GM19452 (cell line): ENCODE measurements at regions not wholly inside any gene's neighbourhood (a gene's known extent, or its start where the extent isn't known, plus 50 kb on each side); places are given as distances from the start of the nearest gene placed in this dataset.
"Not testable (repeated sequence)": the region's sequence is repeated elsewhere in the genome, so short reads cannot be mapped to it uniquely, and the experiment has no call there.

Source experiments
- ATAC-seq: cut with Tn5 transposase; IDR thresholded peaks from one replicate; pipeline ENCODE4 v1.9.1; 2021; ENCODE audit not compliant: unreplicated experiment

- no peak for ATAC-seq
Measured at GRCh38 chrX:40885989-40886388, 150.6 kb upstream of the MED14 start.

- ATAC-seq, result no peak
Measured at GRCh38 chrX:40887476-40887875, 152.1 kb upstream of the MED14 start.

GRCh38 chrX:40891798-40892197 is 156.5 kb upstream of the MED14 start:
- no peak for ATAC-seq

- ATAC-seq, result no peak
Measured at GRCh38 chrX:40893251-40893910, 158.0 kb upstream of the MED14 start.

GRCh38 chrX:40895246-40895645 is 159.9 kb upstream of the MED14 start:
- ATAC-seq, result no peak

- ATAC-seq, result no peak
Measured at GRCh38 chrX:40897718-40898270, 162.5 kb upstream of the MED14 start.

- not testable (repeated sequence) for ATAC-seq
Measured at GRCh38 chrX:40904739-40905138, 169.4 kb upstream of the MED14 start.

- no peak for ATAC-seq
Measured at GRCh38 chrX:40908026-40908425, 172.7 kb upstream of the MED14 start.

GRCh38 chrX:40908857-40909475 is 173.6 kb upstream of the MED14 start:
- ATAC-seq, result no peak

GRCh38 chrX:40912166-40912565 is 173.1 kb upstream of the USP9X start:
- no peak for ATAC-seq

GRCh38 chrX:40912576-40912975 is 172.7 kb upstream of the USP9X start:
- no peak for ATAC-seq

GRCh38 chrX:40920351-40920750 is 164.9 kb upstream of the USP9X start:
- ATAC-seq, result no peak

- ATAC-seq, result no peak
Measured at GRCh38 chrX:40922307-40922706, 162.9 kb upstream of the USP9X start.

GRCh38 chrX:40926739-40927427 is 158.4 kb upstream of the USP9X start:
- not testable (repeated sequence) for ATAC-seq

- ATAC-seq, result no peak
Measured at GRCh38 chrX:40928076-40928475, 157.2 kb upstream of the USP9X start.

GRCh38 chrX:40931921-40932320 is 153.3 kb upstream of the USP9X start:
- ATAC-seq, result no peak

GRCh38 chrX:40933132-40933705 is 152.0 kb upstream of the USP9X start:
- ATAC-seq, result no peak

- ATAC-seq, result no peak
Measured at GRCh38 chrX:40933706-40934425, 151.4 kb upstream of the USP9X start.

- ATAC-seq, result no peak
Measured at GRCh38 chrX:40936827-40937226, 148.4 kb upstream of the USP9X start.

GRCh38 chrX:40938423-40938822 is 146.8 kb upstream of the USP9X start:
- ATAC-seq, result no peak

GRCh38 chrX:40943093-40943641 is 142.1 kb upstream of the USP9X start:
- no peak for ATAC-seq
